Choroid plexus epithelial cell (primary cell): ENCODE measurements at regions not wholly inside any gene's neighbourhood (a gene's known extent, or its start where the extent isn't known, plus 50 kb on each side); places are given as distances from the start of the nearest gene placed in this dataset.
"Not testable (repeated sequence)": the region's sequence is repeated elsewhere in the genome, so short reads cannot be mapped to it uniquely, and the experiment has no call there.

Experiments used
- DNase-seq: peaks from one replicate; pipeline ENCODE4 v3.0.0-alpha.2; 2010; ENCODE audit warnings: low read depth
- H3K4me3 ChIP-seq: 2 replicates; pipeline ENCODE4 v1.5.1; 2011; ENCODE audit warnings: low read depth, mild to moderate bottlenecking, control low read depth, low read length, moderate library complexity
- CTCF ChIP-seq: conservative IDR thresholded peaks from 2 replicates; pipeline ENCODE4 v1.5.1; 2011; ENCODE audit warnings: low read depth, mild to moderate bottlenecking, control low read depth, inconsistent platforms, low read length, moderate library complexity

GRCh38 chr6:112956696-112957535 is 609.8 kb downstream of the RFPL4B start:
- peak; percentile 94 for DNase-seq
- H3K4me3 ChIP-seq: no peak overlapping the region
- no peak for TF ChIP-seq CTCF

- no peak for TF ChIP-seq CTCF
- no peak overlapping the region for H3K4me3 ChIP-seq
- no peak for DNase-seq
Measured at GRCh38 chr6:112957536-112957916, 610.4 kb downstream of the RFPL4B start.

GRCh38 chr6:112960130-112960529 is 613.0 kb downstream of the RFPL4B start:
- H3K4me3 ChIP-seq, DNase-seq: not testable (repeated sequence)

GRCh38 chr6:112967974-112968373 is 620.8 kb downstream of the RFPL4B start:
- no peak for TF ChIP-seq CTCF
- no peak overlapping the region for H3K4me3 ChIP-seq
- DNase-seq: no peak

- no peak overlapping the region for H3K4me3 ChIP-seq
- no peak for DNase-seq
- TF ChIP-seq CTCF: no peak
Measured at GRCh38 chr6:112971651-112972050, 624.5 kb downstream of the RFPL4B start.

GRCh38 chr6:112974931-112975330 is 627.8 kb downstream of the RFPL4B start:
- not testable (repeated sequence) for H3K4me3 ChIP-seq, DNase-seq

GRCh38 chr6:112976579-112976978 is 629.4 kb downstream of the RFPL4B start:
- DNase-seq: peak; percentile 5
- not testable (repeated sequence) for H3K4me3 ChIP-seq

GRCh38 chr6:112979830-112980229 is 632.7 kb downstream of the RFPL4B start:
- DNase-seq: peak; percentile 63
- no peak overlapping the region for H3K4me3 ChIP-seq
- no peak for TF ChIP-seq CTCF
